ENCODE measurements at regions not wholly inside any gene's neighbourhood (a gene's known extent, or its start where the extent isn't known, plus 50 kb on each side); places are given as distances from the start of the nearest gene placed in this dataset.

- no peak for TF ChIP-seq CTCF (conservative IDR thresholded peaks at IDR 0.05)
- H3K36me3 Mint-ChIP-seq (ENCODE audit: low read depth): no peaks in the 10 kb centered on the region
Measured at GRCh38 chr5:6255956-6256355, 122.4 kb downstream of the MED10 start.

GRCh38 chr5:6253846-6254245 is 124.5 kb downstream of the MED10 start:
- no peak for DNase-seq (ENCODE audit: low read depth, low spot score)
- H3K36me3 Mint-ChIP-seq (ENCODE audit: low read depth): no peaks in the 10 kb centered on the region
- peaks cover 18% of the 10 kb centered on the region for H3K4me1 Mint-ChIP-seq
- H3K9me3 Mint-ChIP-seq: no peaks in the 10 kb centered on the region
- TF ChIP-seq CTCF (conservative IDR thresholded peaks at IDR 0.05): no peak
- H3K27ac Mint-ChIP-seq (ENCODE audit: unreplicated experiment): no peak overlapping the region
- H3K4me3 Mint-ChIP-seq: no peak overlapping the region
- peaks cover 87% of the 10 kb centered on the region for H3K27me3 Mint-ChIP-seq (ENCODE audit: low read depth)

More at GRCh38 chr5:6255956-6256355, 122.4 kb downstream of the MED10 start:
- no peak for DNase-seq (ENCODE audit: low read depth, low spot score)
- H3K27ac Mint-ChIP-seq (ENCODE audit: unreplicated experiment): no peak overlapping the region
- no peaks in the 10 kb centered on the region for H3K9me3 Mint-ChIP-seq
- peaks cover 88% of the 10 kb centered on the region for H3K27me3 Mint-ChIP-seq (ENCODE audit: low read depth)
- H3K4me1 Mint-ChIP-seq: peaks cover 17% of the 10 kb centered on the region
- no peak overlapping the region for H3K4me3 Mint-ChIP-seq

- no peak for TF ChIP-seq CTCF (conservative IDR thresholded peaks at IDR 0.05)
- Mint-ChIP-seq H3K4me1 (peaks cover 18% of the 10 kb centered on the region), H3K27me3 (ENCODE audit: low read depth) (peaks cover 87% of the 10 kb centered on the region), H3K9me3 (no peaks in the 10 kb centered on the region), H3K4me3 (no peak overlapping the region), H3K27ac (ENCODE audit: unreplicated experiment) (no peak overlapping the region), H3K36me3 (ENCODE audit: low read depth) (no peaks in the 10 kb centered on the region)
- DNase-seq (ENCODE audit: low read depth, low spot score): no peak
Measured at GRCh38 chr5:6253281-6253680, 125.1 kb downstream of the MED10 start.

- no peaks in the 10 kb centered on the region for H3K9me3 Mint-ChIP-seq
- peaks cover 88% of the 10 kb centered on the region for H3K27me3 Mint-ChIP-seq (ENCODE audit: low read depth)
- DNase-seq (ENCODE audit: low read depth, low spot score): no peak
- H3K4me3 Mint-ChIP-seq: no peak overlapping the region
- H3K27ac Mint-ChIP-seq (ENCODE audit: unreplicated experiment): no peak overlapping the region
- H3K4me1 Mint-ChIP-seq: peaks cover 18% of the 10 kb centered on the region
- no peak for TF ChIP-seq CTCF (conservative IDR thresholded peaks at IDR 0.05)
- H3K36me3 Mint-ChIP-seq (ENCODE audit: low read depth): no peaks in the 10 kb centered on the region
Measured at GRCh38 chr5:6252581-6252980, 125.8 kb downstream of the MED10 start.

GRCh38 chr5:6251565-6252102 is 126.7 kb downstream of the MED10 start:
- Mint-ChIP-seq H3K27ac (ENCODE audit: unreplicated experiment) (no peak overlapping the region), H3K36me3 (ENCODE audit: low read depth) (no peaks in the 10 kb centered on the region), H3K4me3 (no peak overlapping the region), H3K9me3 (no peaks in the 10 kb centered on the region), H3K4me1 (peaks cover 18% of the 10 kb centered on the region), H3K27me3 (ENCODE audit: low read depth) (peaks cover 88% of the 10 kb centered on the region)
- peak; percentile 21 for DNase-seq (ENCODE audit: low read depth, low spot score)
- TF ChIP-seq CTCF (conservative IDR thresholded peaks at IDR 0.05): no peak
